Epithelial cell of proximal tubule (primary cell): ENCODE measurements at regions not wholly inside any gene's neighbourhood (a gene's known extent, or its start where the extent isn't known, plus 50 kb on each side); places are given as distances from the start of the nearest gene placed in this dataset.

ENCODE experiments used
- DNase-seq: peaks from one replicate; pipeline ENCODE4 v3.0.0-alpha.2; 2011; ENCODE audit warnings: low read depth
- H3K4me3 ChIP-seq: 2 replicates; pipeline ENCODE4 v1.5.1; 2011; ENCODE audit warnings: low read depth, mild to moderate bottlenecking, low read length
- CTCF ChIP-seq: conservative IDR thresholded peaks from 2 replicates; pipeline ENCODE4 v1.5.1; 2012; ENCODE audit warnings: low read depth, mild to moderate bottlenecking, low read length

DNA sequence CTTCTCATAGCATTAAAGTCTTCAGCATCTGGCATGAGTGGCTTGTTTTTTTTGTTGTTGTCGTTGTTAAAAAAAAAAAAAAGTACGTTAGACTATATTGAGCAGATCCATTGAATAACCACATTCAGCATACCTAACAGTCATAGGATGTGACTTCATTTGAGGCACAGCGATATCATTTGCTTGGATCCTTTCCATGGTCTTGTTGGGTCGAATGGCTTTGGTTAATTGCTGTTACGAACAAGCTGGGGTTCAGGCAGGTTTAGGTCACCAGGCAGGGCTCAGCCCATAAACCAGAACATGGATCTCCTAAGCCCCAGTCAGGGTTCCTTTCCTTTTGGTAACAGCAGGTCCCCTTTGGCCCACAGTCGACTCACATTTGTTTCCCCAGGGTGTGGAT, 76.2 kb downstream of the POLR2M start:
- DNase-seq = no peak
- H3K4me3 ChIP-seq = no peak overlapping the region
- no peak for TF ChIP-seq CTCF

DNA sequence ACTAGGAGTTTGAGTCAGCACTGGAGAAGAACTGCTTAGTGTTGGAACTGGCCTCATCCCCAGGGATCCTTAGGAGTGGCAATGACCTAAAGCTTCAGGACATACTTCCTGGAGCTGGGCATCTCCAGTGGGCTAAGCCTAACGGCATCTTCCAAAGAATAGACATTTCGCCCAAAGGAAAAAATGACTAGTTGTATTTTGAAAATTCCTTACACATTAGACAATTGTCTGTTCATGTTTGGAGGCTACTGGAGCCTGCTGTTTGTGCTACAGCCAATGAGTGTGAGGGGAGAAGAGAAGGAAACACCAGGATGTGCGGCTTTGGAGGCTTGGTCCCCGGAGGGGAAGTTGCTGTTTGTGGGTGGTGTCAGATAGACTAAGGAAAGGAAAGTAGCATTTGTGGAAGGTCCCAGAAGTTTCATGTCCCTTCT, 77.6 kb downstream of the POLR2M start:
- H3K4me3 ChIP-seq = no peak overlapping the region
- no peak for TF ChIP-seq CTCF
- DNase-seq = no peak

DNA sequence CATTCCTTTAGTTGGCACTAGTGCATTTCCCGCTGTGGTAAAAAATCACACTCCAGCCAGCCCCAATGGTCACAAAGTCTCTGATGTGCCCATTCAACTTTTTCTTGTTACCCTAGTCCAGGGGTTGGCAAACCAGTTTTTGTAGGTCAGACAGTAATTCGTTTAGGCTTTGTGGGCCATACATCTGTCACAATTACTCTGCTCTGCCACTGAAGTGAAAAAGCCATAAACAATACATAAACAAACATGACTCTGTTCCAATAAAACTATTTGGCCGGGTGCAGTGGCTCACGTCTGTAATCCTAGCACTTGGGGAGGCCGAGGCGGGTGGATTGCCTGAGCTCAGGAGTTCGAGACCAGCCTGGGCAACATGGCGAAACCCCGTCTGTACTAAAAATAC, 78.5 kb downstream of the POLR2M start:
- no peak for TF ChIP-seq CTCF
- DNase-seq = no peak
- no peak overlapping the region for H3K4me3 ChIP-seq

GRCh38 chr15:57785959-57786358, 79.4 kb downstream of the POLR2M start:
- TF ChIP-seq CTCF = no peak
- no peak for DNase-seq

DNA sequence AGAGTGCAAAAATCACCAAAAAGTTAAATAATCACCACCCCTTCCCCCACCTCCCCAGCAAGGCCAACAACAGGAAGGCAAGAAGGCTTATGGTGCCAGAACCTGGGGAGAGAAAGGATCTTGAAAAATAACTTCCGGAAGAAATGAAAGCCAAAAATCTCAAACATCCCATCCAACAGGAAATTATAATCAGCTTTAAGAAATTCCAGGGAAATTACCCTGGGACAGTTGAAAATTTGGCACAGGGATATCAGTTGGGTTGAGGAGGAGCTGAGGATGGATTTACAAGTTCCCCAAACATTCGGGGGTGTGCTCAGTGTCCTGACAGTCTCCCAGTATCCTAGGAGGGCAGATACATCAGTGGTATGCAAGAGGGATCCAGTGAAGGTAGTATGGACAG, 82.7 kb downstream of the POLR2M start:
- H3K4me3 ChIP-seq = no peak overlapping the region
- no peak for DNase-seq
- TF ChIP-seq CTCF = no peak

More at GRCh38 chr15:57785959-57786358, 79.4 kb downstream of the POLR2M start:
- no peak overlapping the region for H3K4me3 ChIP-seq

DNA sequence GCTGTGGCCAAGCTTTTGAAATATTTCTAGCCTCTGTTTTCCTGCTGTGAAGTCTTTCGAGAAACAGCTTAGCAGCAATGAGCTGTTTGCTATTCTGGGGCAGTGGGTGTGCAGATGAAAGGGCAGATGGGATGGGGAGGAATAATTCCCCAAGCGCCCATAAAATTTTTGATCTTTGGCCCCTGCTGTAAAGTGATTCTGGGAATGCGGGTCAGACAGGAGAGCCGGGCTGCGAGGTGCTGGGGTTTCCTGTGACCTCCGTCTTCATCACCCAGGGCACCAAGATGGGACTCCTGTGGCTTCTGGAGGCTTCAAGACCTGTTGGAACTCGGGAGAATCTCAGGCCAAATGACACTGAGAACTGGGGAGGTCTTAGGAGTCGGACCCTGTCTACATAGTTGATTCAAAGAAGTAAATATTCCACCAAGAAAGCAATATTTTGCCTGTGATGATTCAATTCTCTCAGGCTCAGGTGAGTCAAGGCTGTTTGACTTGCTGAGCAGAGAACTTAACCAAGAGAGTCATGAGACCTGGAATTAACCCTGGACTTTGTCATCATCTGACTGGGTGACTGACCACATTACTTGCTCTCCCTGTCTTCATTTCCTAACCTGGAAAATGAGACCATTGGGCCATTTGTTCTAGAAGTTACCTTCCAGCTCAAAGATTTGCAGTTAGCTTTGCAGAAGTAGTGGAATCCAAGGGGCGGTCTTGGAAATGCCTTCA, 86.4 kb downstream of the POLR2M start:
- peak; percentile 27 for DNase-seq

More for the DNA sequence above, 86.4 kb downstream of the POLR2M start:
- H3K4me3 ChIP-seq = no peak overlapping the region
- TF ChIP-seq CTCF = no peak
